ENCODE measurements at regions not wholly inside any gene's neighbourhood (a gene's known extent, or its start where the extent isn't known, plus 50 kb on each side); places are given as distances from the start of the nearest gene placed in this dataset.
A peak's percentile ranks its signal among the peaks of the same experiment; 100 is the strongest.

DNA sequence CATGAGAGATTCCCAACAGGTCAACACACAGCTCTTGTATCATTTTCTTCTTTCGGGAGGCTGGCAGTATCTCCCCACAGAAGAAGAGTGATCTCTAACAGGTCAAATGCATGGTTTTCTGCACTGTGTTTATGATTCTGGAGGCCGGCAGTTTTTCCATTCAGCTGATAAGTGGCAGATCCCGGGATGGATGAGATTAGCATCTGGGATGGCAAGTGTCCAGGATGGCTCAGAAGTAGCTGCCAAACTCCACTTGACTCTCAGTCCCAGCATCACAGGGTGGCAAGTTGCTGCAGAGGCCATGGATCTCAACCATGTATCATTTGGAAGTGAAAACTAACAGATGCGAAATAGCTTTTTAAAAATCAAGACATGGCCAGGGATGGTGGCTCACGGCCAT is 97.8 kb upstream of the SLC44A1 start:
- ATAC-seq (no peak), DNase-seq (no peak)
- no peaks in the 10 kb centered on the region for H3K36me3 ChIP-seq
- H3K4me1 ChIP-seq, result peaks cover 0 to 32% (median 0%) of the 10 kb centered on the region in 12 donors
- peak overlapping the region in 1 of 12 donors; percentile 53 for H3K27ac ChIP-seq
- H3K4me3 ChIP-seq, result peak overlapping the region in 1 of 12 donors; percentile 7
- no peaks in the 10 kb centered on the region for H3K9me3 ChIP-seq
- TF ChIP-seq, protein P1, sequence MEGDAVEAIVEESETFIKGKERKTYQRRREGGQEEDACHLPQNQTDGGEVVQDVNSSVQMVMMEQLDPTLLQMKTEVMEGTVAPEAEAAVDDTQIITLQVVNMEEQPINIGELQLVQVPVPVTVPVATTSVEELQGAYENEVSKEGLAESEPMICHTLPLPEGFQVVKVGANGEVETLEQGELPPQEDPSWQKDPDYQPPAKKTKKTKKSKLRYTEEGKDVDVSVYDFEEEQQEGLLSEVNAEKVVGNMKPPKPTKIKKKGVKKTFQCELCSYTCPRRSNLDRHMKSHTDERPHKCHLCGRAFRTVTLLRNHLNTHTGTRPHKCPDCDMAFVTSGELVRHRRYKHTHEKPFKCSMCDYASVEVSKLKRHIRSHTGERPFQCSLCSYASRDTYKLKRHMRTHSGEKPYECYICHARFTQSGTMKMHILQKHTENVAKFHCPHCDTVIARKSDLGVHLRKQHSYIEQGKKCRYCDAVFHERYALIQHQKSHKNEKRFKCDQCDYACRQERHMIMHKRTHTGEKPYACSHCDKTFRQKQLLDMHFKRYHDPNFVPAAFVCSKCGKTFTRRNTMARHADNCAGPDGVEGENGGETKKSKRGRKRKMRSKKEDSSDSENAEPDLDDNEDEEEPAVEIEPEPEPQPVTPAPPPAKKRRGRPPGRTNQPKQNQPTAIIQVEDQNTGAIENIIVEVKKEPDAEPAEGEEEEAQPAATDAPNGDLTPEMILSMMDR (IDR thresholded peaks at IDR 0.05), result no peak
- TF ChIP-seq POLR2A (IDR thresholded peaks at IDR 0.05), result no peak
- intact Hi-C loops (cut with DNase I), result loop anchor here in 1 of 10 donors (10.0 kb wide), 1 partner anchor 182 kb away; no protein-coding TSS in a partner anchor
- 69 to 73% (median 70%) methylated on average over 5 of the region's 5 CpGs for WGBS, 4 donors
- H3K27me3 ChIP-seq, result no peaks in the 10 kb centered on the region

DNA sequence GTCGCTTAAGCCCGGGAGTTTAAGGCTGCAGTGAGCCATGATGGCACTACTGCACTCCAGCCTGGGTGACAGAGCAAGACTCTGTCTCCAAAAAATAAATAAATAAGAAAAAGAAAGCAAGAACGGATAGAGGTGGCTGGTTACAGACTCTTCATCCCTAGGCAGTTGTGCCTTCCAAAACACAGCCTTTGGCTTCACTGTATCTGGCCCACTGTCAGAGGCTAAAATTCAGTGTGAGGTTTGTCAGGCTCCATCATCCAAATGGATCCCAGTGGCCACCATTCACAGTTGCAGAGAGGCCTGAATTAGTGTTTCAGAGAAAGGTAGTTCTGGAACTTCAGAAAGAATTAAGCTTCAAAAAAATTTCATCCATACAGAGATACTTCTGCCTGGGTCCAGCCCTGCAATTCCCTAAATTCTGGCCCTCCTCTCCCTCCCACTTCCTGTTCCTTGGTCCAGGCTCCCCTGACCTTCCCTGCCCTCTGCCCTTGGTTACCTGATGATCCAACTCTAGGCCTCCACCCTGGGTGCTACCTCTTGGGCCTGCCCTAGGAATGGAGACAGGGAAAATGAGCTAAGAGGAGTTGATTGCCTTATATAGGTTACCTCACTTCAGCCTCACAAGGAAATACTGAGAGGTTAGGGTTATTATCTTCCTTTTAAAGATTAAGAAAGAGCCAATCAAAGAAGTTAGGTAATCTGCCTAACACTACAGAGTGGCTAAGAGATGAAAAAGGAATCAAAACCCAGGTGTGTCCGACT is 97.2 kb upstream of the SLC44A1 start:
- Histone ChIP-seq H3K4me3 (peak overlapping the region in 1 of 12 donors; percentile 7), H3K36me3 (no peaks in the 10 kb centered on the region), H3K9me3 (no peaks in the 10 kb centered on the region), H3K27me3 (no peaks in the 10 kb centered on the region), H3K27ac (peak overlapping the region in 1 of 12 donors; percentile 53), H3K4me1 (peaks cover 0 to 26% (median 0%) of the 10 kb centered on the region in 12 donors)
- intact Hi-C loops (cut with DNase I), result loop anchor here in 1 of 10 donors (10.0 kb wide), 1 partner anchor 182 kb away; no protein-coding TSS in a partner anchor
- DNase-seq, result no peak
- 87 to 93% (median 88%) methylated on average over 4 of the region's 4 CpGs for WGBS, 4 donors
- TF ChIP-seq, protein P1 (IDR thresholded peaks at IDR 0.05), result no peak
- no peak for TF ChIP-seq POLR2A (IDR thresholded peaks at IDR 0.05)
- ATAC-seq, result no peak

DNA sequence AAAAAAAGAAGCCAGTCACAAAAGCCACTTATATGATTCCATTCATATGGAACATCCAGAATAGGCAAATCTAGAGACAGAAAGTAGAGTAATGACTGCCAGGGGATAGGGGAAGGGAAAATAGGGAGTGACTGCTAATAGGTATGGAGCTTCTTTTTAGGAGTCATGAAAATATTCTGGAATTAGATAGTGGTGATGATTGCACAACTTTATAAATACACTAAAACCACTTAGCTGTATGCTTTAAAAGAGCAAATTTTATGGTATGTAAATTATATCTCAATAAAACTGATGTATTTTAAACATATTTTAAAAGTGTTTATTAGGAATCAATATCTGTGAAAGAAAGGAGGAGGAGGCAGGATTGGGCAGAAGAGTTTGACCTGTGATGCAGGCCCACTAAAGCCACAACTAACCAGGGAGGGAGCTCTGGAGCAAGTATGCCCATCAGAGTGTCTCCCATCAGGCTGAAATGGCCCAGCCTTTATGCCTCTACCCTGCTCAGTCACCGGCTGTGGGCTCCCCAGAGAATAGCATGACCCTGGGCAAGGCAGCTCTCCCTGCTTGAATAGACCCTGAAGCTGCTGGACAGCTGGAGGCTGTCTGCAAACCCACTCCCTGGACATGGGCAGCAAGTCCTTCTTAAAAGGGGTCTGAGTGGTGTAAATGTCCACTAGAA is 96.0 kb upstream of the SLC44A1 start:
- Histone ChIP-seq H3K36me3 (no peaks in the 10 kb centered on the region), H3K4me3 (no peak overlapping the region), H3K9me3 (no peaks in the 10 kb centered on the region), H3K27ac (no peak overlapping the region), H3K4me1 (peaks cover 0 to 15% (median 0%) of the 10 kb centered on the region in 12 donors), H3K27me3 (no peaks in the 10 kb centered on the region)
- DNase-seq (no peak), ATAC-seq (no peak)
- TF ChIP-seq, protein P1 (IDR thresholded peaks at IDR 0.05), result no peak
- TF ChIP-seq POLR2A (IDR thresholded peaks at IDR 0.05), result no peak
- WGBS, 4 donors, result 27 to 30% (median 29%) methylated on average over 1 of the region's 1 CpG
- intact Hi-C loops (cut with DNase I), result loop anchor here in 1 of 10 donors (10.0 kb wide), 1 partner anchor 184 kb away; no protein-coding TSS in a partner anchor

Data from heart left ventricle (tissue), 16 donors.